Medulla oblongata (tissue), 1 donor: ENCODE measurements at regions not wholly inside any gene's neighbourhood (a gene's known extent, or its start where the extent isn't known, plus 50 kb on each side); places are given as distances from the start of the nearest gene placed in this dataset.
A peak's percentile ranks its signal among the peaks of the same experiment; 100 is the strongest.

ENCODE experiments used
- DNase-seq: peaks from one replicate; pipeline ENCODE4 v3.0.0-alpha.2; 2015; ENCODE audit errors: extremely low spot score

- no peak for DNase-seq
Measured at GRCh38 chr6:17047889-17048288, 54.0 kb upstream of the STMND1 start.

DNA sequence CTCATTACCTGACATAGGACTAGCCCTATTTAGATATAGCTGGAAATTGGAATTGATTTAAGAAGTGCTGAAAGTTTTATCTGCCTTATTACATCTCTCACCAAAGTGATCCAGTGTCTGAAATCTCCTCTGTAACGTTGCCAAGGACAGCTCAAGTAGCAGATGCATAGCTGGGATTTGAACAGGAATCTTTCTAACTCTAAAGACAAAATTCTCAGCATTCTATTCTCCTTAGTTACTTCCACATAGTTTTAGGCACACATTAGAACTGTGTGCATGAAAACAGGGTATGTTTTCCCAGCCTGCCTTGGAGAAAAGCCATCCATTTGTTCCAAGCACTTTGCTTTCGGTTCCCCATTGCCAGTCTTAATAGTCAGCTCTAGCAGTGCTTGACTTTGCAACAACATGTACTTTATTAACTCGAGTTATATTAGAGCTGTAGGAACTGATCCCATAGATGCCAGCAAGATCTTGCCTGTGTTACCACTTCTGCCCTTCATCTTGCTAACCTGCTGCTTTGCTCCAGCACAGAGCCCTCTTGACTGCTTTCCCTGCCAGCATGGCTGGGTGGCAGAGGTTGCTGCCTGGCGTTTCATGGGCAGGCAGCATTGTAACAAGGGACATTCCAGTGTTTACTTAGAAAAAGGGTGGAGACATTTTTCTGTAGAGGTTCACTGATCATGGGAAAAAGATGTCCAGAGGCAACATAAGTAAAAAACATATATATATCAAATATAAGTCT, 56.1 kb upstream of the STMND1 start:
- DNase-seq, result peak; percentile 29

DNA sequence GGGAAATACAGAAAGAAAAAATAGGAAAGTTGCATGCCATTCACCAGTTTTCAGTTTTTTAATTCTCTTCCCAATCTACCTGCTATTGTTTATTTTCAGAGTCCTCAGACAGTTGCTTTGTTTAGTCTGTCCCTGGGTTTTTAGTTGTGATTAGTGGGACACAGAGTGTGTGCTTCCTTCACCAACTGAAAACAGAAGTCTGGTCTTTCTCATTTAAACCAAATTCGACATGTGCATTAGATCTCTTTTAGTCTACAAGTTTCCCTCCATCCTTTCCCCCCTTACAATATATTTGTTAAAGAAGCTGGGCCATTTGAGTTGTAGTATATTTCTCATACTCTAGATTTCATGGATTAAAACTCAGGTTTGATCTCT, 58.7 kb upstream of the STMND1 start:
- DNase-seq, result no peak

- DNase-seq, result peak; percentile 83
Measured at GRCh38 chr6:17042422-17043147, 59.3 kb upstream of the STMND1 start.

DNA sequence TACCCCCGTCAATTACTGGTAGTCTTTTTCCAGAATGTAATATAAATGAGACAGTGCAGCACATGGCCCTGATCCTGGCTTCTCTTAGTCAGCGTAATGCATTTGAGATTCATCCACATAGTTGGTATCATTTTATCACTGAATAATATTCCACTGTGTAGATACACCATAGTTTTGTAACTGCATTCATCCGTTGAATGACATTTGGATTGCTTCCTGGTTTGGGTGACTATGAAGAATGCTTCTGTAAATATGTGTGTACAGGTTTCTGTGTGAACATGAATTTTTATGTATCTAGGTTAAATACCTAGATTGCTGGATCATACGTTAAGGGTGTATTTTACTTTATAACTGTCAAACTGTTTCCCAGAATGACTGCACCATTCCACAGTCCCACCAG, 62.6 kb upstream of the STMND1 start:
- no peak for DNase-seq

- no peak for DNase-seq
Measured at GRCh38 chr6:17038316-17038715, 63.5 kb upstream of the STMND1 start.

- DNase-seq, result no peak
Measured at GRCh38 chr6:17036065-17036393, 65.8 kb upstream of the STMND1 start.

- DNase-seq, result no peak
Measured at GRCh38 chr6:17035257-17036064, 66.4 kb upstream of the STMND1 start.

DNA sequence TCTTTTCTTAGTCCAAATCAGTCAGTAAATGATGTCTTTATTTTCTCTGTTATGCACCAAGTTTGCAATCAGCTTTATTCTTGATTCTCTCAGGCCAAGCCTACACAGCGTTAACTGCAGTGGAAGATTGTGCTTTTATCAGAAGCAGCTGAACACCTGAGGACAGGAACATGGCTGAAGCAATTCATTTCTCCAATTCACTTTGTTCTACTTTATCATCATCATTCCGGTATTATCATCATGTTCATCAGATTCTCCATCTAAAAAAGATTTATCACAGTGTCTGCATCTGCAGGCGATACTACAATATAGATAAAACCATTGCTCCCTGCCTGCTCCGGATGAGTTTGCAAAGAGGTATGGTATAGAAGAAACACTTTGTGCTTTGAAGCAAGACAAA, 68.1 kb upstream of the STMND1 start:
- no peak for DNase-seq

DNA sequence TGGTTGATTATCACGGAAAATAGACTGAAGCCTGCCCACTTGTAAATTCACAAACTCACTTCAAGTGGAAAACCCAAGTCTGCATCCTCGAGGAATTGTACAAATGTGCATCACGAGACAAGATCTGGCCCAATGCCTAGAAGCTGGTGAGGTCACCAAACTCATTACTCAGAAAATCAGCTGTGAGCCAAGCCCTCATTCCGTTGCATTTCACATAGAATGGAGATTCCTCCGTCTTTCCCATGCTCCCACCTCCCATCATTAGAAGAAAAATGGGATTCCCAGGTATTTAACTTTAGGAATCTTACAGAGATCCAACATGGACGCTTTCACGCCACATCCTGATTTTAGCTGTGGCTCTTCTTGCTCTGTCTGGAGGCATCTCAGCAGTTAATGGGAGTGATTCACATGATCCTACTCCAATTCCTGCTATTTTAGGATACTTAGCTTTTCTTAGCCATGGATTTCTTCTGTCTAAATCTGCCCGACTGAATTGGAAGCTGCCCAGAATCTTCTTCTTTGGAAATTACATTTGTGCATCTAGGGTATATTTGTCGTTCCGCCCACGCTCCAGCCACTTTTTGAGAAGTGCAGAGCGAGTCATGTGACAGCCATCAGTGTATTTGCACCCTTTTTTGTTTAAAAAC, 68.7 kb upstream of the STMND1 start:
- DNase-seq, result peak; percentile 85

DNA sequence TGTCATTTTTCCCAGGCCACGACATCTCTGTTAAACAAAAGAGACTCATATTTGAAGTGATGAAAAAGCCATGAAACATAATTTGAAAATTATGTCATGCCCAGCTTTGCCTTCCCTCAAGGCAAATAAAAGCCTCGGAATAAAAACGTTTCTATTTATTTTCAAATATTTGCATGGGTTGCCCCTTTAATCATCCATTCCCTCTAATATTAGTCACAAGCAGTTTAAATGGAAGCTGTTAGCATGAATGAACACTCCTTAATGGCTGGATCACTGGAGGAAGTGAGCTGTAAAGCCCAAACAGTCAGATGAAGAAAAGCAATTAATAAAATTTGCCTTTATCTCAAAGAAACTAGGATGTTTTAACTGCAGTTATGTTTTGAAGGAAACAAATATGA, 69.3 kb upstream of the STMND1 start:
- no peak for DNase-seq

- peak; percentile 73 for DNase-seq
Measured at GRCh38 chr6:17031961-17032360, 69.9 kb upstream of the STMND1 start.

- DNase-seq, result no peak
Measured at GRCh38 chr6:17027441-17027840, 74.4 kb upstream of the STMND1 start.

GRCh38 chr6:17022604-17023003, 79.2 kb upstream of the STMND1 start:
- no peak for DNase-seq

DNA sequence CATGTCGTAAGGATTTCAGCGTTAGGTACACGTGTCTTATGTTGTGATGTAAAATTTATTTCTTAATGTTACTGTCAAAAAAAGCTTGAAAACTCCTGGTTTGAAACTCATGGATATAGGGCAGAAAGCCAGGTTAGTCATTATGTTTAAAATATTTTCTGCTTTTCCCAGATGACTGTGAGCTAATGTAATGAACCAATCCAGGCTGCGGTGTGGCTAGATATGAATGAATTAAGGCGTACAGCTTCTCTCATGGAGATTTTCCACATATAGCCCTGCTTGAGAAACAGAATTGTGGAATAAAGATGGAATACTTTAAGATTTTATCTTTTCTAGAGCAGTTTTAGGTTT, 80.3 kb upstream of the STMND1 start:
- no peak for DNase-seq

DNA sequence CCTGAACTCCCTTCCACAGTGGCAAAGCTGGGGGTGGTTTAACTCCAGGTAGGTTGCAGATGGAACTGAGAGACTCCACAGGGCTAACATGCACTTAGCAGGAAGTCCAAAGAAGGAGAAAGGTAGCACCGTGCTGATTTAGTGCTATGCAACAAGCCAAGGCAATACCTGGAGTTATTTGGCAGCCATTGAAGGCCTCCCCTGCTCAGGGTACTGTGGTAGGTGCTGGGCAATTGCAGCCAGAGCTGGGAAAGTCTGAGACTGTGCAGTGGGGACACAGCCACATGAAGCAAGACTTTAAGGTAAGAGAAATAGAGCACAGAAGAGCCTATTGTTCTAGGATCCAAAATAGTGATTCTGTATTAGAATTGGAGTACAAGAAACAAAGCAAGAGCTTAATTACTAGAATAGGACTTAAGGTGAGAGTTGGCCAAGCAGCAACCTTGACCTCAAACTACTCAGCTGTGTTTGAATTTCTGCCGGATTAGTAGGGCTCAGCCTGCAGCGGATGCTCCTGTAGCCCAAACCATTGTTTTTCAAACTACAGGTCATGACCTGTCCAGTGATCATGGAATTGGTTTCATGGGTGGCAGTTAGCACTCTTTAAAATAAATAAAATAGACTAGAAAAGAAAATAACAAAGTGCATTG, 80.8 kb upstream of the STMND1 start:
- DNase-seq, result no peak

DNA sequence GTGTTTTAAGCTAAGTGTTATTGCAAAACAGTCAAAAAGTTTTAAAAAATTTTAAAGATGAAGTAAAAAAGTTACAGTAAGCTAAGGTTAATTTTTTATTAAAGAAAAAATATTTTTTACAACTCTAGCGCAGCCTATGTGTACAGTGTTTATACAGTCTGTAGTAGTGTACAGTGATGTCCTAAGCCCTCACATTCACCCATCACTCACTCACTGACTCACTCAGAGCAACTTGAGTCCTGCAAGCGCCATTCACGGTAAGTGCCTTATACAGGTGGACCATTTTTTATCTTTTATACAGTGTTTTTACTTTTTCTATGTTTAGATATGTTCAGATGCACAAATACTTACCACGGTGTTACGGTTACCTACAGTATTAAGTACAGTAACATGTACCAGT, 83.4 kb upstream of the STMND1 start:
- DNase-seq, result no peak

- DNase-seq, result no peak
Measured at GRCh38 chr6:17017416-17017815, 84.4 kb upstream of the STMND1 start.

- DNase-seq, result no peak
Measured at GRCh38 chr6:17015551-17016381, 86.1 kb upstream of the STMND1 start.

GRCh38 chr6:17015144-17015543, 86.7 kb upstream of the STMND1 start:
- DNase-seq, result no peak

DNA sequence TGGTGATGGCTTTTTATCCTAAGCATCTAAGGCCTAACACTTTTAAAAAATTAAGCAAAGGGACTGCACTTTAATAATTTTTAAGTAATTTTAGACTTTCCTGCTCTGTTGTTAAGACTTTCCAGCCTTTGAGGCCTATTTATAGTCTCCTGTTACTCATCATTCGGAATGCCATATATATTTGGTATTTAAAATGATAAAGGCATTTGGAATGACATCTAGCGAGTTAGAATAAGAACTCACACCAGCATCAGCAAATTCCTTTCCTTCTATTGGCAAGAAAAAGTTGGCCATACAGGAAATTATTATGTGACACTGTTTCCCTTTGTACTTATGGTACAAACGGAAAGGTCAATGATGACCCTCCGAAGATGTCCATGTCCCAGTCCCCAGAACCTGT, 88.1 kb upstream of the STMND1 start:
- no peak for DNase-seq
